ENCODE measurements at regions not wholly inside any gene's neighbourhood (a gene's known extent, or its start where the extent isn't known, plus 50 kb on each side); places are given as distances from the start of the nearest gene placed in this dataset.

DNA sequence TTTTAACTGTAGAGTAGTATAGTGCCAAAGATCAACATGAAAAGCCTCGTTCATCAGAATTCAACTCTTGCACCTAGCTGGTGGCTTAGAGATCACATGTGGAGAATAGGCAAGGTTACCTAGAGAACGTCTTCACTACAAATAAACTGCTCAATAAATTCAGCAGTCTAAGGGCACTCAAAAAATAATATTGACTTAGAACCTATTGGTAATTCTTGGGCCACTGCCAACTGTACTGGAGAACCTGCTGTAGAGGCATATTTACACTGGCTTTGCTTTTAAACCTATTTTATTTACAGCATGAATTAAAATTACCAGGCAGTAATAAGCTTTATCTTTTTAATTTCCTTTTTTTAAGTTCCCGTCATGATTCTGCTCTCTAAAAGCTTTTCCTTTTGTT is 343.7 kb downstream of the PDHA2 start:
- TF ChIP-seq, protein P1, sequence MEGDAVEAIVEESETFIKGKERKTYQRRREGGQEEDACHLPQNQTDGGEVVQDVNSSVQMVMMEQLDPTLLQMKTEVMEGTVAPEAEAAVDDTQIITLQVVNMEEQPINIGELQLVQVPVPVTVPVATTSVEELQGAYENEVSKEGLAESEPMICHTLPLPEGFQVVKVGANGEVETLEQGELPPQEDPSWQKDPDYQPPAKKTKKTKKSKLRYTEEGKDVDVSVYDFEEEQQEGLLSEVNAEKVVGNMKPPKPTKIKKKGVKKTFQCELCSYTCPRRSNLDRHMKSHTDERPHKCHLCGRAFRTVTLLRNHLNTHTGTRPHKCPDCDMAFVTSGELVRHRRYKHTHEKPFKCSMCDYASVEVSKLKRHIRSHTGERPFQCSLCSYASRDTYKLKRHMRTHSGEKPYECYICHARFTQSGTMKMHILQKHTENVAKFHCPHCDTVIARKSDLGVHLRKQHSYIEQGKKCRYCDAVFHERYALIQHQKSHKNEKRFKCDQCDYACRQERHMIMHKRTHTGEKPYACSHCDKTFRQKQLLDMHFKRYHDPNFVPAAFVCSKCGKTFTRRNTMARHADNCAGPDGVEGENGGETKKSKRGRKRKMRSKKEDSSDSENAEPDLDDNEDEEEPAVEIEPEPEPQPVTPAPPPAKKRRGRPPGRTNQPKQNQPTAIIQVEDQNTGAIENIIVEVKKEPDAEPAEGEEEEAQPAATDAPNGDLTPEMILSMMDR (IDR thresholded peaks at IDR 0.05; ENCODE audit: borderline replicate concordance, insufficient read depth, low read depth, low read length) = no peak
- no peak overlapping the region for H3K4me3 ChIP-seq (ENCODE audit: low read depth, low read length)

DNA sequence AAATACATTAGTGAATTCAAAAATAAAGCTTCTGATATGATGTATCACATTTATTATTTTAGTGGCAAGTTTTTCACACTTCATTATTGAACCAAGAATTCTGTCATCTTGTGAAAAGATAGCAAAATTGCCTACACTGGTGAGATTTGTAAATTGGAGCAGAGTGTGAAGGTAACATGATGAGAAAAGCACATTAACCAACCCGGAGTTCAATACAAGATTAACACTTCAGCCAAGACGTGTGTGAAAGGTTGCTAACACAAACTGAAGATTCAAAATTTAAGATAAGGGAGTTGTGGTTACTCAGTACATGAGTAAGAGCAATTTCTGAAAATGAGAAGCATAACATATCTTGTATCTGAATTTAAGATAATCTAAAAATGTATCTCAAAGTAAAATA is 346.7 kb downstream of the PDHA2 start:
- TF ChIP-seq, protein P1 (IDR thresholded peaks at IDR 0.05; ENCODE audit: borderline replicate concordance, insufficient read depth, low read depth, low read length) = no peak
- H3K4me3 ChIP-seq (ENCODE audit: low read depth, low read length) = no peak overlapping the region

DNA sequence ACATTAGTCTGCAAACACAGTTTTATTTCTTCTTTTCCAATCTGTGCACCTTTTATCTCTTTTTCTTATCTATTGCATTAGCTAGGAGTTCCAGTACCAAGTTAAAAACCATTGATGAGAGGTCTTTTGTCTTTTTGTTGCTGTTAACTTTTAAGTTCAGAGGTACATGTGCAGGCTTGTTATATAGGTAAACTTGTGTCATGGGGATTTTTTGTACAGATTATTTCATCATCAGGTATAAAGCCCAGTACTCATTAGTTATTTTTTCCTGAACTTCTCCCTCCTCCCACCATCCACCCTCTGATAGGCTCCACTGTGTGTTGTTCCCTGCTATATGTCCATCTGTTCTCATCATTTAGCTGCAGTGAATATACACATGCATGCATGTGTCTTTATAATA is 349.9 kb downstream of the PDHA2 start:
- H3K4me3 ChIP-seq (ENCODE audit: low read depth, low read length) = no peak overlapping the region
- TF ChIP-seq, protein P1 (IDR thresholded peaks at IDR 0.05; ENCODE audit: borderline replicate concordance, insufficient read depth, low read depth, low read length) = no peak

DNA sequence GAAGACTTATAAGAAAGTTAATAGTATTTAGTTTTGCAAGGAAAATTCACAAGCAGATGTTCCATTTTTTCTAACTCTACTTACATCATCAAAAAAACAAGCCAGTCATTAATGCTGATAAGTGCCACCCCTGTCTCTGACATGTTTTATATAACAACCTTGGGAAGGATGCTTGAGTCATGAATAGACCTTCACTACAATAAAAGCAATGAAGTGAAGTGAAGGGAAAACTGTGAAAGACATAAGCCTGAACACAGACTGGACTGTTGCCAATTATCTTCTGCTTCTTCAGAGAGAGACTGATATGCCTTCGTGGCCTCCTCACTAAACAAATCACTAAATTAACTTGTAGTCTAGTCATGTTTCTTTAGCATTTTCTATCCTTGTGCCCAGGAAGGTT is 353.2 kb downstream of the PDHA2 start:
- TF ChIP-seq, protein P1 (IDR thresholded peaks at IDR 0.05; ENCODE audit: borderline replicate concordance, insufficient read depth, low read depth, low read length) = no peak
- H3K4me3 ChIP-seq (ENCODE audit: low read depth, low read length) = no peak overlapping the region

DNA sequence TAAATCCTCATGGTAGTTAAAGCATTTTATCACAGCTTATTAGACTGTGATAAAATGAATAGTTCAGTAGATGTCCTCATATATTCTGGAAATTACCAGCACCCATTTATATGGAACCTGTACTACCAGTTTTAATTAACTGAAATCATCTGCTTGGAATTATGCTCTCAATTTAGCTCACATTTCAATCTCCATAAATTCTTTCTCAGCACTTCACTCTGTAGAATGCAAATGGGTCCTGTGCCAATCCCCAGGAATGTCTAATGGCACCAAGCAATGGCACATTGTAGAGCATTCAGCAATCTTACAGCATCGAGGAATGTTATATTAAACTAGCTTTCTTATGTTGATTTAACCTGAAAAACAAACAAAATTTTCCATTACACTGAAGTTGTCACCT is 355.1 kb downstream of the PDHA2 start:
- TF ChIP-seq, protein P1 (IDR thresholded peaks at IDR 0.05; ENCODE audit: borderline replicate concordance, insufficient read depth, low read depth, low read length) = no peak

DNA sequence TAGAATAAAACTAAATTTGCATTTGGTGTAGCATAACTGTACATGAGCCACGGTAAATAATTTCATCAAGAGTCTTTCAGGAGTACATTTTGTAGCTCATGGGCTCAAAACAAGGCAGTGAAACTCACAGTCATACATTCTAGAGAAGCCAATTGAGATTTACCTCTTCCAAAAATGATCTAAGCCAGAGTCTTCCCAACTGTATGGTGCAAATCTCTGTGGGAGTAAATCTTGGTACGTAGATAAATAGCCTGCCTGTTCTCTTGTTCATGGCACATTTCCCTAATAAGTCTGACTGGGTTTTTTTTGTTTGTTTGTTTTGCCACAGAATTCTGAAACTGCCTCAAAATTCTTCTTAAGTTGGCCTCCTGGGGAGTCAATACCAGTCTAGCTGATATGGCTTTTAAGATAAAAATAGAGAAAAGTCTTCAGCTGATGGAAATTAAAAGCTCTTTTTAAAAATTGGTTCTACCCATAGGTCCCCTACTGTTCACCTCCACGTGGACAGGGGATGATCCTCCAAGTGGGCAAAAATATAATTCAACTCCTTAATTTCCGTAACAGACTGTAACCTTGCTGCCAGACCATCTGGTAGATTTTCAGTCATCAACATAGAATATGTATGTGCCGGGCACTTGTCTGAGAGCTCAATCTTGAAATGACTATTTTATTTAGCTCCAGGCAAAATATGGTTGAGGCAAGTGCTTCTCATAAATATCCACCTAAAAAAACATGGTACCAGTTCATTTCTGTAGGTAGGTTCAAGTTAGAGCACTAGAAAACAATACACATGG is 365.4 kb downstream of the PDHA2 start:
- TF ChIP-seq, protein P1 (IDR thresholded peaks at IDR 0.05; ENCODE audit: borderline replicate concordance, insufficient read depth, low read depth, low read length) = no peak
- H3K4me3 ChIP-seq (ENCODE audit: low read depth, low read length) = no peak overlapping the region

More for the DNA sequence above, 355.1 kb downstream of the PDHA2 start:
- no peak overlapping the region for H3K4me3 ChIP-seq (ENCODE audit: low read depth, low read length)

DNA sequence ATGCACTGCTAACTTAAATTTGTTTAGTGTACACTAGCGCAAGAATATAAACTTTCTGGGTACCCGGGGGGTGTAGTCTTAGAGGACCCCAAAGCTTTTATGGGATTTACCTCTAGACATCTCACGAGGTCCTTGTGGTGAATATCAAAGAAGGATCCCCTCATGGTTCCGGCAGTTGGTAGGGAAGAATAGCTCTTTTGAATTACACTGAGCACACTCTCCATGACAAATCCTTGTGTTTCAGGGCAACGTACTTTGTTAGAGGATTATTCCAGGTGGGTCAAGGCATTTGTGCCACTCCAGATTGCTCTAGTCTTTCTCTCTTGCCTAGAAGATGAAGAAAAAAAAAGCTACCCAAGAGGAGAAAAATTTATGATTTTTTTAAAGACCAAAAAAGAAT is 387.6 kb downstream of the PDHA2 start:
- H3K4me3 ChIP-seq (ENCODE audit: low read depth, low read length) = no peak overlapping the region
- TF ChIP-seq, protein P1 (IDR thresholded peaks at IDR 0.05; ENCODE audit: borderline replicate concordance, insufficient read depth, low read depth, low read length) = no peak
